NCI-H187 treated with DMSO at 0.1 percent for 48 hours (cell line): ENCODE measurements at regions not wholly inside any gene's neighbourhood (a gene's known extent, or its start where the extent isn't known, plus 50 kb on each side); places are given as distances from the start of the nearest gene placed in this dataset.
"Not testable (repeated sequence)": the region's sequence is repeated elsewhere in the genome, so short reads cannot be mapped to it uniquely, and the experiment has no call there.

ENCODE experiments used
- DNase-seq: peaks from one replicate; lab custom pipeline; 2025; lab: John Stamatoyannopoulos, UW

DNA sequence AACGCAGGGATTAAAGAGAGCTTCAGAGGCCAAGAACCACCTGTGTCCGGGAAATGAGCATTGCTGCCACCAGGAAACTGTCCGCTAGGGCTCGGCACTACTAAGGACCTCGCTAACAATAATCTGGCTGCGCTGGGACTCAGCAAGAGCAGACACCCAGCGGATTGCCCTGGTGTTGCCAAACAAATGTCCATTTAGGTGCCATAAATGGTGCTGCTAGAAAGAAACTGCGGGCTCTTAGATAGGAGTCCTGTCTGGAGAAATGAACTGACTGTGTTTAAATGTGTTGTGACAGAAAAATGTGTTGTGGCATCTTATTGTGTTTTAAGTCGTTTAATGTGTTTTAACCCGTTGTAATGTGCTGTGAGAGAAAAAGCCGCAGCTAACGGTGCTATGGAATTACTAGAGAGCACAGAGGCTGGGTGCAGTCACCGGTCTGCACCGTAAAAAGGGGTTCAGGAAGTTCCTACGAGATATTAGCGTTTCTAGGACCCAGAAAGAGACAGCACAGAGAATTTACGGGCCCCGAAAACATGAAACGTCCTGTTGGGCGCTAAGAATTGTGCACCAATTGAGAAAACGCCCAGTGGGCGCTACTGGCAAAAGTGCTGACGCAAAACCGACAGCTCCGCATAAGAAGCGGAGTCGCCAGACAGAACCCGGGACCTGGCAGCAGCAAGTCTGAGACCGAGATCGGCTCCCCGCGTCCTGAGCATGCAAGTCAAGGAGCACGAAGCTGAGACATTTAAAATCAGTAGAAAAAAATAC lies 90.6 kb downstream of the ANXA2R start:
- peak; percentile 39 for DNase-seq

DNA sequence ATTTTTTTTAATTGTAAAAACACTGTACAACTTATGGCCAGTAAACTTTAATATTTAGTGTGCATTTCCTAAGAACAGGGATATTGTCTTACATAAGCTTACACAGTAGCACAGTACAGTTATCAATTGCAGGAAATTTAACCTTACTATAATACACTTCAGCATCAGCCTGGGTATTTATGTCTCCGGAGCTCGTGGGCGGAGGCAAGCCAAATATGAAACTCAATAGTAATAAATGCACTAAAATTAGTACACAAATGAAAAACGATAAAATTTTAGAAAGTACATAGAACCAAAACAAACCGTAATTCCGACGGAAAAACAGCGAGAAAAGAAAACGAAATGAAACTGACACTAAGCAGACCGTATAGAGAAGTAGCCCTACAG lies 91.2 kb downstream of the ANXA2R start:
- no peak for DNase-seq

DNA sequence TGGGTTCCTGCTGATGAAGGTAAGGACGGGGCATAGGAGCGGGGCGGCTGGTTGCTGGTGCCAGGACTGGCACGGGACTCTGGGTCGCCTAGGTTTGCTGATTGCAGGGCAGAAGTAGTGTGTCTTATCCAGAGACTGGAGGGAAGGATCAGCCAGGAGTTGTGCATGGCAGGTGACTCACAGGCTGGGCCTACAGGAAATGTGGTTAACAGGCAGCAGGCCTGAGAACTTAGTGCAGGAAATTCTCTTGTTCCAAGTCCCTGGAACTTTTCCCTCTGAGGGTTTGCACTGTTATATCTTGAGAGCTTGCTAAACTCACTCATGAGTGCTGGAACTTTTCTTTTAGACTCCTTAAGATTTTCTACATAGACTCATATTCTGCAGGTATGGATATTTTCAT lies 95.1 kb downstream of the ANXA2R start:
- DNase-seq: no peak

DNA sequence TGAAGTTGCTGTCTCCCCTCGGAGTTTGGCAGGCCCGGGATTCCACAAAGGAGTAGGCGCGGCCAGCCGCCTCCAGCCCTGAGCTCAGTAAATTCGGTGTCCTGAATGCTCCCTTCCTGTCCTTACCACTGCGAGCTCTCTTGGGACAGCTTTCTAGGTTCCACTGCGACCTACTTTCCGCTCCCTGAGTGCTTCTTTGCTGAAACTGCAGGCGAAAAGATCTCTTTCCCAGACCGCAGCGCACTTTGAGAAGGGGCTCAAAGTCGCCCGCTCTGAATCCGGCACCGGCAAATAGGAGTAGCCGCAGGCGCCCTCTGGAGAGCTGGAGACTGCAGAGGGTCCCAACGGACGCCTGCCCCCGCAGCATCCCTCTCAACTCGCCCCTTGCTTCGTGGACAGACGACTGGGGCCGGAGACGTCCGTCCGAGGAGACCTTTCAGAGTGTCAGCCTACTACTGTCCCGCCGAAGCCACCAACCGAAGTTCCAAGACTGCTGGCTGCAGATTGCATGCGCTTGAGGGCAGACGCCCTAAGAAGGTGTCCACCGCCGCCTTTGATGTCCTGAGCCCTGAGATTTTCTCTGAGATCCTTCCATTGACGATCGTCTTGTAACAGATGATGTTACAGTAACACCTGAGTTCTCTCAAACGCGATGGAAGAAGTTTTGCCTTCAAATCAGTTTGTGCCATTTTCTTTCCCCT lies 96.0 kb downstream of the ANXA2R start:
- DNase-seq: no peak

DNA sequence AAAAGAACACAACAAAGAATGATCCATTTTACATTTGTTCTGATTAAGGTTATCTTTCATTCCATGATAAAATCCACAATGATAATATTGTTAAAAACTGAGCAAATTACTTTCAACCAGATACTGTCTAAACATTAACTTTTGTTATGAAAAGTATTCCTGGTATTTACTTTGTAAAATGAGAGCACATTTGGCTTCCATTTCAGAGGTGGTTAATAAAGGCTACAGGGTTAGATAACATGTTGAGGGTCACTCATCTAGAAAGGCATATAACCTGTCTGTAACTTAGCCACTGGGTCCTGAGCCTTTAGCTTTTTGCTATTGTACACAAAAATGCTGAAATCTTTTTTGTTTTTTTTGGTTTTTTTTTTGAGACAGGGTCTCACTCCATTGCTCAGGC lies 99.3 kb downstream of the ANXA2R start:
- DNase-seq: no peak

DNA sequence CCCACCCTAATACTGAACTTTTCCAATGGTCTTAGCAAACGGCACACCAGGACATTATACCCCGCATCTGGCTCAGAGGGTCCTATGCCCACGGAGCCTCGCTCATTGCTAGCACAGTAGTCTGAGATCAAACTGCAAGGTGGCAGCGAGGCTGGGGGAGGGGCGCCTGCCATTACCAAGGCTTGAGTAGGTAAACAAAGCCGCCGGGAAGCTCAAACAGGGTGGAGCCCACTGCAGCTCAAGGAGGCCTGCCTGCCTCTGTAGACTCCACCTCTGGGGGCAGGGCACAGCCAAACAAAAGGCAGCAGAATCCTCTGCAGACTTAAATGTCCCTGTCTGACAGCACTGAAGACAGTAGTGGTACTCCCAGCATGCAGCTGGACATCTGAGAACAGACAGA lies 108.1 kb downstream of the ANXA2R start:
- DNase-seq: not testable (repeated sequence)

DNA sequence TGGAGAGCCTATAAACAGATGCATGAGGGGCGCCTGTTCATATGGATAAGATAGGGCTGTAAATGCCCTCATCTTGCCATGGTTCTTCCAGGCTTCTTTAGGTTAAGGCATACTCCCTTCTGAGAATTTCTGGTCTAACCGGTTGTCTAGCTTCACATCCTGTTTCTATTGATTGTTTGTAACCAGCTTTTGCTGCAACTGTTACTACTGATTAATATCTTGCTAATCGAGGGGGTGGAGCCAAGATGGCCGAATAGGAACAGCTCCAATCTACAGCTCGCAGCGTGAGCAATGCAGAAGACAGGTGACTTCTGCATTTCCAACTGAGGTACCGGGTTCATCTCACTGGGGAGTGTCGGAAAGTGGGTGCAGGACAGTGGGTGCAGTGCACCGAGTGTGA lies 108.7 kb downstream of the ANXA2R start:
- DNase-seq: not testable (repeated sequence)

DNA sequence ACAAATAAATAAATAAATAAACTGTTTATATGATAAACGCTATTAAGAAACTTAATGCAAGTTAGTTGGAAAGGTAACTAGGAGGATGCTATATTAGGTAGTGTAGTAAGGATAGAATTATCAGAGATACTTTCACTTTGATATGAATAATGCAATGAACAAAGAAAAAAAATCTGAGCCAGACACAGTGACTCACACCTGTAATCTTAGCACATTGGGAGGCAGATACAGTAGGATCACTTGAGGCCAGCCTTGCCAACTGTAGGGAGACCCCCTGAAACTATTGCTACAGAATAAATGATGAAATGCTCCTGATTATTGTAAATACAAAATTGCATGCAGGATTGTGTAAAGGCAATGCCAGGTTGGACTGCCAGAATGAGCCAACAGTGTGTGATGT lies 109.2 kb downstream of the ANXA2R start:
- no peak for DNase-seq

DNA sequence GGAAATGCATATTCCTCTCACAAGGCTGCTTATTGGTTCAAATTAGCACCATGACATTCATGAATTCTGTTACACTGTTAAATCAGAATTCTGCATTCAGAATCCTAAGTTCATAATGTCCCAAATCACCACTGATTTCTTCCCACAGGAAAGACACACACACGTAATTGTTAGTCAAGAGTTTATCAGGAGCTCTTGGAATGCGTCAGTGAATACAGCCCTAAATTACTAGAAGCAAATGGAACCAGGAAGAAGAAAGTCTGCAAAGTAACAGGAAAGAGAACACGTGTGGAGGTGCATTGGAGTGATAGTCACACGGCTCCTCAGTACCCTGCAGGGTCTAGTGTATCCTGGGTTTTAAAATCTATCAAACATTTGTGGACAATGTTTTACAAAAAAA lies 110.2 kb downstream of the ANXA2R start:
- DNase-seq: no peak

DNA sequence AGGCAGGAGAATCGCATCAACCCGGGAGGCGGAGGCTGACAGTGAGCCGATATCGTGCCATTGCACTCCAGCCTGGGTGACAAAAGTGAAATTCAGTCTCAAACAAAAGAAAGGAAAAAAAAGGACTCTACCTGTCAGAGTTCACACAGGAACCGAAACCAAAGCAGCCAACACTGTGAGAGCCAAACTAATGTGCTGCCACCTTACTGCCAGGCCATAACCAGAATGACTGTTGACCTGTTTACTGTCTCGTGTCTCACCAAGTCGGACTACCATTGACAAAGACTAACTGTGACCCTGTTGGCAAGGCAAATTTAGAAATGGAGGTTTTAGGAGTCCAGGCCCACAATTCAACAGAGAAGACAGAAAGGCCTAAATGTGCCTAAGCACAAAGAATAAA lies 112.4 kb downstream of the ANXA2R start:
- DNase-seq: no peak

DNA sequence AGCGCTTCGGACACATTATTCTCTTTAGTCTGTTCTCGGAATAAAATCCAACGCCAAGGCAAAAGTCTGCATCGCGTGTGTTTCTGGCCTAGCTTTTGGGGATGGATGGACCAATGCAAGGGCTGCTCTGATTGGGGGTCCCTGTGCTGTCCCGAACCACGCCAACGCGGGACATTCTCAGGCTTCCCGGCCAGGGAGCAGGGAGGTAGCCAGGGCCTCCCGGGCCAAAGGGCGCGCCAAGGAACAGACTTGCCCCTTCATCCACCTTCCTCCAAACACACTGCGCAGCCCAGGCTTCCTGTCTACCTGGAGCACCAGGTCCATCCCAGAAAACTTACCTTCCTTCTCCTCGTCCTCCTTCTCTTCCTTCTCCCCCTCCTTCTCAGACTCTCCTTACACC lies 113.0 kb upstream of the SELENOP start:
- DNase-seq: no peak

DNA sequence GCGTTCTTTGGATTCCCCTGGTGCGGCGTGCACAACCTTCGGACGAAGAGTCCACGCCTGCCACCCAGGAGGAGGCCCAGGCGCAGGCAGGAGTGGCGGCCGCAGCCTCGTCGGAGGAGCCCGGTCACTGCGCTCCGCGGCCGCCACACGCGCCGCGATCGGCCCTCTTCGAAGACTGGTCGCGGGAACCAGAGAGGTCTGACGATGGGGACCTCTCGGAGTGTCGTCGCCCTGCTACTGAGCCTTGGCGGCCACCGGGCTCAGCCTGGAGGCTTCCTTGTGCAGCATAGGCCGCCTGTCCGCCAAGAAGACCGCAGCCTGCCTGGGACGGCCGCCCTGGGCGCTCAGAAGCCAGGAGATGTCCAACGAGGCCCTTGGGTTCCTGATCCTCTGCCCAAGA lies 112.5 kb upstream of the SELENOP start:
- no peak for DNase-seq

DNA sequence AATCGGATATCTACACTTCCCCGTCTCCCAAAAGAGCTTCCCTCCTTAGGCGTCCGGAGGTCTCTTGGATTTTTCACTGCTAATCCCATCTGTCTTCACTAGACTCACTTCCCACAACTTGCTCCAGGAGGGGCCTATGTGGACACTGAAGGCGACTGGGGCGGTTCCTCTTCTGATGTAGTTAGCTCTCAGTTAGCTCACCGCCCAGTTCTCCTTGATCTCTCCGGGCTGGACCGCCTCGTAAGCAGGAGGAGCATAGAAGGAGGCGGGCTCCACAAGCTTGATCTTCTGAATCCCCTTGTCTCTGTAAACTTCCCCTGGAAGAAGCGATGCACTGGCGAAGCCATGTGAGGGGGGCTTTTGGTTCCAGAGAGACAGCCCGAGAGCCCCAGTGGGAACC lies 112.0 kb upstream of the SELENOP start:
- DNase-seq: no peak

DNA sequence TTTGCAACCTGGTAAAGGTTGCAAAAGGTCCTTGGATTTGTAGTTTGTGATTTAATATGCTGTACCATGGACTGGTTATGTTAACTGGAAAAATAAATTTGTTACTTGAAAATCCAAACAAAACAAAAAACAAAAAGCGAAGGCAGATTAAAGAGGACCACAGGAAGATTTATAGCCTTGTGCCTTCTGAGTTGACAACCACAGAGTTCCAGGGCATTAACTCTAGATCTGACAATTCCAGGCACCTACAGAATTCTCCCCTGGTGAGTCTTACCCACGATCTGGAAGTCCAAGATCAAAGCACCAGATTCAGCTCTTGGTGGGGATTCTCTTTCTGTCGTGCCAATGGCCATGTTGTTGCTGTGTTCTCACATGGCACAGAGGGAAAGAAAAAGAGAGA lies 107.9 kb upstream of the SELENOP start:
- DNase-seq: no peak

DNA sequence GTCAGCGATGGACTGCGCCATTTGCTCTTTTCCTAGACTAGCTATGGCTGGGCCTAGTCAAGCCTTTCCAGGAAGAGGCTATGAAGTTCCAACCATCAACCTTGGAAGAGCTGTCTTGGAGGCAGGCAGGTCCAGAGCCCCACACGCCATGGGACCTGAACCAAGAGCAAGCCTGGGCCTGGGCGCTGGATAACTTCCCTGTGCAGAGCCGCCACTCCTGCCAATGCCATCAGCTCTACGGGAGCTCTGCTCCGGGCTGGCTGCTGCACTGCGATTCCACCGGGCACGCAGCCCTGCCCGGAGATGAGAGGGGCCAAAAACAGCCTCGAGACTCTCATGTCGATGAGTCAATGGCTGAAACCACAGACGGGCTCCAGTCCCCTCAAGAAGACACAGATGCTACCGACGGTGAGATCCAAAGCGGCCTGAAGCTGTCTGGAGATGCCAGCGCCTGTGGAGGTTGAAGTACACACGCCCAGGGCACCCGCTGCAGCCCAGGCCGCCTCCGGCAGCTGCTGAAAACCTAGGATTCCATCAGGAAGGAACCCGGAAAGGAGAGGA lies 103.7 kb upstream of the SELENOP start:
- DNase-seq: no peak

DNA sequence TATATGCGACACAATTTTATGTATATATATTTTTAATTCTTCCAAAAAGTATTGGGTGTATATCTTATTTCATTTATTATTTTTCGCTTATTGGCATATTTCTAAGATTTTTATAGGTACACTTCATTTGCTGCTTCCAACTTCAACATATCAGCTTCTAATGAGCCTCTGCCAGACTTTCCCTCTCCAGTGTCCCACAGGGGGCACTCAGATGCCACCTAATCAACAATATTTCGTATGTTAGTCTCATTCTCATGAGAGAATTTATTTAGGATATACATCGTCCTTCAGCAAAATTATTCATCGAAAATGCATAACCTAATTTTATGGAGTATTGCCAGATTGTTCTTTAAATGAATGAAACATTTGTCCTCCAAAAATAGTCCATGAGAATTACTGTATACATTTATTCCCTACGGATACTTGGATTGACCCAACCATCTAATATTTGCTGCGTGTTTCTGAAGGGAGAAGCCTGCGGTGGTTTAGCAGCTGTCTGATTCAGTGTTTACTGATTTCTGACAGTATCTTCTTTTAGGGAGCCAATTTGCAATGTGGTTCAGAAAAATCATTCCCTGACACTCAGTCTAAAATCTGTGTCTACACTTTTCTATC lies 100.6 kb upstream of the SELENOP start:
- DNase-seq: peak; percentile 11

DNA sequence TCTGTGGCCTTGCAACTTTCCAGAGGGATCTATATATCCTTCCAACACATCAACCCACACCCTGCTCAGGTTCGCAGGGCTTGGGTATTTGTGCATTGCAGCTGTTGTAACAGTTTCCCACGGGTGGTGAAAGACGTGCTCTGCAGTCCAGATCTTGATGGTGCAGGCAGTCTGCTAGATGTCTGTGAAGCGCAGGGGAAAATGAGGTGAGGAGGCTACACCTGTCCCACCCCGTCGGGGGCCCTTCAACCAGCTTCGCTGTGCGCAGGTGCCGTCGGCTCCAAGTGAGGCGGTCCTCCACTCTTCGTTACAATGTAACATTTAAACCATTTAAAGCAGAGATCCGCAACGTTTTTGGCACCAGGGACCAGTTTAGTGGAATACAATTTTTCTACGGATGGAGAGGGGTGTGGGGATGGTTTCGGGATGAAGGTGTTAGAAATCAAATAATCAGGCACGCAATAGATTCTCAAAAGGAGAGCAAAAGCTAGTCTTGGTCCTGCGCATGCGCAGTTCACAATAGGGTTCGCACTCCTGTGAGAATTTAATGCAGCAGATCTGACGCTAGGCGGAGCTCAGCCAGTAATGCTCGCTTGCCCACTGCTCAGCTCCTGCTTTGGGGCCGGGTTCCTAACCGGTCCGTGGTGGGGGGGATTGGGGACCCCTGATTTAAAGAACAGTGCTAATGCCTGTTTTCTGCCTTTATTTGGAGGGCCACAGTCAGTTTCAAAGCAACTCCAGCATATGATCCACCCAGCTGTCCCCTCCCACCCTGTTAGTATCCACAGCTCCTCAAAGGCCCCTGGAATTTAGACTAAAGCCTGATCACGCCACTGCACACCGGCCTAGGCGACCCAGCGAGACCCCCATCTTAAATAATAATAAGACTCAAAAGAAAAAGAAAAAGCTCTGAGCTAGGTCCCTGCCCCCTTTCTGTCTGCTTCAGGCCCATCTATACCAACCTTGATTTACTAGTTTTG lies 97.1 kb upstream of the SELENOP start:
- peak; percentile 85 for DNase-seq

DNA sequence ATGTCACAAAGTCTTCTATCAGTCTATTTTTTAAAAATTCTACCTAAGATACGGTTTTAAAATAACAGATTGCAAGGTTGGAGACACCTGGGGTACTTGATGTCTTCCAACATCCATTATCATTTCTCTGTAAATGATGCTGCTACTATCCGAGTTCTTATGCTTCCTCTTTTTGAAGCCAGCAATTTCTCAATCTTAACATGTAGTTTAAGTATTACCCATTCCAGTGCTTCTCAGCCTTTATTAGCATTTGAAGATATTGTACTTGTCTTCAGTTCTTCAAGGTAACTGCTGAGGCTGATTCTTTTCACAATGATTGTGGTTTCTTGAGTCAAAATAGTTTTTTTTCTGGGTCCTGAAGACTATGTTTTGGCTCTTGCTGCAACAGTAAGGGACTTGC lies 96.4 kb upstream of the SELENOP start:
- no peak for DNase-seq

DNA sequence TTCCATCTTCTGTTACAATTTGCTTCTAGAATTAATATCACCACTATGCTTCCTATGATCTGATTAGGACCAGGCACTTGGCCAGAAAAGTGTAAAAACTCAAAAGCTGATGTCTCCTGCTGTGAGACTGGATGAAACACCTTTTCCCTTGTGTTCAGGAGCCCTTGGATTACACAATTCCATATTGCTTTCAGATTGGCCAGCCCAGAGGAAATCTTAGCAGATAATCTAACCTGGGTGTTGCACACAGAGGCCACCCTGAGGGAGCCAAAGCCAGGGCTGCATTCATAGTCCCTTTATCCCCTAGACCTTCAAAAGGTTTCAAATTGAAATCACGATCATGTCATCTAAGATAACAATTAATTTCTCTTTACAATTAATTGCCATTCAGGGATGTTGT lies 94.1 kb upstream of the SELENOP start:
- DNase-seq: no peak

DNA sequence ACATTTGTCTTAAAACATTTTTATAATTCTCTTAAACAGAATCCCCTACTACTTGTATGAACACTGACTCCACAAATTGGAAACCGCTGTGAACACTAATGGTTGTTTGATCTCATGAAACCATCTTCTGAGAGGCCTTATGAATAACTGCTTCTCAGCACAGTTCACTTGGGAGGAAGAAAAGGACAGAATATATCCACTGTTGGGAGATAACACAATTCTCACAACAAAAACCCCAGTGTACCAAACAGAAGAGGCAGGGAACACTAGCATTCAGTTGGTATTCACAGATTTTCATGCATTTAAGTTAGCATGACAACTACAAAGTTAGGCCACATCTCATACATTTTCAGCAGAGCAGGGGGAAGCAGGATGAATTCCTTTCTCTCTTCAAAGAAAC lies 89.0 kb upstream of the SELENOP start:
- DNase-seq: no peak

DNA sequence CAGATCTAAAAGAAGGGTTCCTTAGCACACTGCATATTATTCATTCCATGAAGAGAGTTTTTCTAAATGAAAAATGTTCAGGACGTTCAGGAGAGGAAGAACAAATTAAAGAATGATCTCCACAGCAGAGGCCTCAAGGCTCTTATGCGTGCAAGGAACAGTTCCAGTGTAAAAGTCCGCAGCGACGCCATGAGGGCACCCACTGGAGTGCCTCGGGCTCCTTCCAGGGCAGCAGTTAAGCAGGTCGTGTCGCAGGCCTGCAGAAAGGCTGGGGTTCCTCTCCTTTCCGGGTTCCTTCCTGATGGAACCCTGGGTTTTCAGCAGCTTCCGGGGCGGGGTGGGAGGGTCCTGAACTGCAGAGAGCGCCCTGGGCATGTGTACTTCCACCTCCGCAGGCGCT lies 87.1 kb upstream of the SELENOP start:
- DNase-seq: no peak

DNA sequence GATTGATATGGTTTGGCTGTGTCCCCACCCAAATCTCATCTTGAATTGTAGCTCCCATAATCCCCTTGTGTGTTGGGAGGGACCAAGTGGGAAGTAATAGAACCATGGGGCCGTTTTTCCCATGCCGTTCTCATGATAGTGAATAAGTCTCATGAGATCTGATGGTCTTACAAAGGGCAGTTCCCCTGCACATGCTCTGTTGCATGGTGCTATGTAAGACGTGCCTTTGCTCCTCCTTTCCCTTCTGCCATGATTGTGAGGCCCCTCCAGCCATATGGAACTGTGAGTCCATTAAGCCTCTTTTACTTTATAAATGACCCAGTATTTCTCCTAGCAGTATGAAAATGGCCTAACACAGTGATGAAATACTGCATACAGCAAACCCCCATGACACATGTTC lies 84.8 kb upstream of the SELENOP start:
- DNase-seq: no peak
